HG03135 (cell line): ENCODE measurements at regions not wholly inside any gene's neighbourhood (a gene's known extent, or its start where the extent isn't known, plus 50 kb on each side); places are given as distances from the start of the nearest gene placed in this dataset.
"Not testable (repeated sequence)": the region's sequence is repeated elsewhere in the genome, so short reads cannot be mapped to it uniquely, and the experiment has no call there.

Experiments used
- ATAC-seq: cut with Tn5 transposase; IDR thresholded peaks from one replicate; pipeline ENCODE4 v1.9.1; 2021; ENCODE audit warnings: mild to moderate bottlenecking, moderate library complexity; ENCODE audit not compliant: unreplicated experiment

DNA sequence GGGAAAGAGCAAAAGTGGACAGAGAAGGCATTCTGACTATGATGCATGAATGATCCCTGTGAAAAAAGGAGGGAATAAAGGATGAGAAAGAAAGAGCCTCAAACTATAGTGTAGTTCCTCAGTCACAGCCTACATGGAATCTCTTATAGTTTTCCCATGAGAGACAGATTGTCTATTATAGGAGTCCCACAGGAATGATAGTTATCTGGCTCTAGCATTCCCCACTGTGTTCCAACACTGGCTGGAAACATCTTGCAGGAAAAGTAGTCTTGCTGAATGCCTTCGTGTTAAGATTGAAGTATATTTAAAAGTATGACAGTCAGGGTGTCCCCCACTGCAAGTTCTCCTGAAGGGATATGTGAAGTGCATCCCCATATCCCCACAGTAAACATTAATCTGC lies 641.5 kb upstream of the NECTIN3 start:
- no peak for ATAC-seq

DNA sequence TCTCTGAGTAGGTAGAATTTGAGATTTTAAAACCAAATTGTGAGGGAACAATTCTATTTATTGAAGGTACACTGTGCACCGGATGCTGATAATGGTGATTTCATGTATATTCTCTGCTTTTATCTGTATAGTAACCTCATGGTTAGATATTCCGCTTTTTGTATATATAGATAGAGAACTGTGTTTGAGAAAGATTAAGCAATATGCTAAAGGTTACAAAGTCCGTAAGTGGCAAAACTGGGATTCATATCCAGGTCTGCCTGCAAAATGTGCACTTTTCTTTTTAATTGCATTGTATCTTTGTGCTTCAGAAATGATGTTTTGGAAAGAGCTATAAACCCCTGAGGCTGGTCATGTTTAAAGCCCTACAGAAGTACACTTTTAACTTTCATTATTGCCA lies 635.4 kb upstream of the NECTIN3 start:
- no peak for ATAC-seq

DNA sequence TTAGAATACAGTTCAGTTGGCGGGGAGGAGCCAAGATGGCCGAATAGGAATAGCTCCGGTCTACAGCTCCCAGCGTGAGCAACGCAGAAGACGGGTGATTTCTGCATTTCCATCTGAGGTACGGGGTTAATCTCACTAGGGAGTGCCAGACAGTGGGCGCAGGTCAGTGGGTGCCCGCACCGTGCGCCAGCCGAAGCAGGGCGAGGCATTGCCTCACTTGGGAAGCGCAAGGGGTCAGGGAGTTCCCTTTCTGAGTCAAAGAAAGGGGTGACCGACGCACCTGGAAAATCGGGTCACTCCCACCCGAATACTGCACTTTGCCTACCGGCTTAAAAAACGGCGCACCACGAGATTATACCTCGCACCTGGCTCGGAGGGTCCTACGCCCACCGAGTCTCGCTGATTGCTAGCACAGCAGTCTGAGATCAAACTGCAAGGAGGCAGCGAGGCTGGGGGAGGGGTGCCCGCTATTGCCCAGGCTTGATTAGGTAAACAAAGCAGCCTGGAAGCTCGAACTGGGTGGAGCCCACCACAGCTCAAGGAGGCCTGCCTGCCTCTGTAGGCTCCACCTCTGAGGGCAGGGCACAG lies 631.5 kb upstream of the NECTIN3 start:
- ATAC-seq: not testable (repeated sequence)

DNA sequence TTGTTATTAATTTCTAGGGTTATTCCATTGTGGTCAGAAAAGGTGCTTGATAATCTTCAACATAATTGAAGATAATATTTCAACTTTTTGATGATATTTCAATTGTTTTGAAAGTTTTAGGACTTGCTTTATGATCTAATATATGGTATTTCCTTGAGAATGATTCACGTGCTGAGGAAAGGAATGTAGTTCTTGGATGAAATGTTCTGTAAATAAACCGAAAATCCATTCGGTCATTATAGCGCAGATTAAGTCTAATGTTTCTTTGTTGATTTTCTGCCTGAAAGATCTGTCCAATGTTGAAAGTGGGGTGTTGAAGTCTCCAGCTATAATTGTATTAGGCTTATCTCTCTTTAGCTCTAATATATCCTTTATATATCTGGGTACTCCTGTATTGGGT lies 617.5 kb upstream of the NECTIN3 start:
- no peak for ATAC-seq

DNA sequence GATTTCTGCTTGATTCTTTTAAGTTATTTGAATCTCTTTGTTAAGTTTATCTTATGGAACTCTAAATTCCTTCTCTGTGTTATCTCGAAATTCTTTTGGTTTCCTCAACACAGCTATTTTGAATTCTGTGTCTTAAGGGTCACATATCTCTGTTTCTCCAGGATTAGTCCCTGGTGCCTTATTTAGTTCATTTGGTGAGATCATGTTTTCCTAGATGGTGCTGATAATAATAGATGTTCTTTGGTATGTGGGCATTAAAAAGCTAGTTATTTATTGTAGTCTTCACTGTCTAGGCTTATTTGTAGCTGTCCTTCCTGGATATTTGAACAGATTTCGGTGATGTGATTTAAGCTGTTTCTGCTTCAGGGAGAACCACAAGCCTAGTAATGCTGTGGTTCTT lies 615.6 kb upstream of the NECTIN3 start:
- no peak for ATAC-seq

DNA sequence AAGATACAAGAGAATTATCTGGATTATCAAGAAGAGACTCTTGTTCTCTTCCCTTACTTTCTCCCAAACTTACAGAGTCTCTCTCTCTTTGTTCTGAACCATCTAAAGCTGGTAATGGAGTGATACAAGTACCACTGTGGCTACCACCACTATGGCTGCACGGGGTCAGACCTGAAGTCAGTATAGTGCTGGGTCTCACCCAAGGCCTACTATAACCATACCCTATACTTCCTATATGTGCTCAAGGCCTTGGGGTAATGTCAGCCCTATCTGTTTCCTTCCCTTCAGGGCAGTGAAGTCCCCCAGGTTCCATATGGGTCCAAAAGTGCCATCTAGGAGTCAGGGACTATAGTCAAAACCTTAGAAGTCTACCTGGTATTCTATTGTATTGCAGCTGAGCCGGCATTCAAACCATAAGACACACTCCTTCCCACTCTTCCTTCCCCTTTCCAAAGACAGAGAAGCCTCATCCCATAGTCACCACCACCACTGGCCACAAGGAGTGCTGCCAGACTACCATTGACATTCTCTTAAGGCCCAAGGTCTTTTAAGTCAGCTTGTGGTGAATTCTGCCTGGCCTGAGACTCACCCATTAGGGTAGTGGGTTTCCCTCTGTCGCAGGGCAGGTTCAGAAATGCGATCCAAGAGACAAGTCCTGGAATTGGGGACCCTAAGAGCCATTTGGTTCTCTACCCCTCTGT lies 615.0 kb upstream of the NECTIN3 start:
- ATAC-seq: no peak

DNA sequence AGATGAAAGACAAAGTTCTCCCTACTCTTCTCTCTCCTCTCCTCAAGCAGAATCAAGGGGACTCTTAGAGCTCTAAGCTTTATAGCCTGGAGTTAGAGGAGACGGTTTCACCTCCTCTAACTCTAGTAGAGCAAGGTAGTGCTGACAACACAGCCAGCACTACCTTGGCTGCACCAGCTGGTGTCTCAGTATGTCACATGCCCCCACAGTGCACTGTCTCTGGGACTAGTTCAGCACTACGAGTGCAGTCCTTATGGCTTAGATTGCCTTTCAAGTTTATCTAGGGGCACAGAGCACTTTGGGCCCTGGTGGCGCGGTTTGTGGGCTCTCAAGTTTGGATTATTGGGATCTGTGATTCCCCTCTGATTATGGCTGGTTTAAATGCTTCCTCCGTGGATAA lies 614.1 kb upstream of the NECTIN3 start:
- no peak for ATAC-seq

DNA sequence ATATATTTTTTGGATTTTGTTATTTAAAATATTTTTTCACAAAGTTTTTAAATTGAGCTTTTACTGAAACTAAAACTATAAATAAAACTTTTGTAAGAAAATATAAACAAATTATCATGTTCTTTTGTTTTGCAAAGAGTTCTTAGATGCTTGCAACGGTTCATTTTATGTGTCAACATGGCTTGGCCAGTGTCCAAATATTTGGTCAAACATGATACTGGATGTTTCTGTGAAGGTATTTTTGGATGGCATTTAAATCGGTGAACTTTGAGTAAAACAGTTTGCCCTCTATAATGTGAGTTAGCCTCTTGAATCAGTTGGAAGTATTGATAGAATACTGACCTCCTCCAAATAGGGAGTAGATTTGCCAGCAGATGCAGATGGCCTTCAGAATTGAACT lies 612.6 kb upstream of the NECTIN3 start:
- no peak for ATAC-seq

DNA sequence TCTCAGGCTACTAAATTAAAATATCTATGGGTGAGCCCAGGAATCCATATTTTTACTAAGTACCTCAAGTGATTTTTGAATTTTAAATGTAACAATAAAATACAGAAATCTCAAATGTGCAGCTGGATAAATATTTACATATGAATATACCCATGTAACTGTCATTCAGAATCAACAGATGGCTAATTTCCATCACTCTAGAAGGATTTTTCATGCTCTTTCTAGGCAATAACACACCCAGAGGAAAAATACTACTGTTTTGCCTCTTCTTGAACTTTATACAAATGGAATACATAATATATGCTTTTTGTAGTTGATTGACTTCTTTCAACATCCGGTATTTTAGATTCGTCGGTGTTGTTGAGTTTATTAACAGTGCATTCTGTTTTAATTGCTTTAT lies 601.3 kb upstream of the NECTIN3 start:
- no peak for ATAC-seq

DNA sequence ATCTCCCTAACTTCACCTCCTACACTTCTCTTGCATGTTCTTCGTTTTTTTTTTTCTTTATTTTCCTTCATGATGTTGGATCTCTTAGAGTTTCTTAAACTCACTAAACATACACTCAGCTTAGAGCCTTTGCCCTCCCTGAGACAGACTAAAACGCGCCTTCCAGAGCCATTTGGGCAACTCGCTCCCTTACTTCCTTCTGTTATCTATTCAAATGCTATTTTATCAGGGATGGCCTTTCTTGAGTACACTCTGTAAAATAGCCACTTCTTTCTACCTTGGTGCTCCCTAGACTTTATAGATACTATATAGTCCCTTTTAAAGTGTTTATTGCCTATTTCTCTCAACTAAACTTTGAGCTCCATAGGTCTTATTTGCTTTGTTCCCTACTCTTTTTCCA lies 598.2 kb upstream of the NECTIN3 start:
- no peak for ATAC-seq

DNA sequence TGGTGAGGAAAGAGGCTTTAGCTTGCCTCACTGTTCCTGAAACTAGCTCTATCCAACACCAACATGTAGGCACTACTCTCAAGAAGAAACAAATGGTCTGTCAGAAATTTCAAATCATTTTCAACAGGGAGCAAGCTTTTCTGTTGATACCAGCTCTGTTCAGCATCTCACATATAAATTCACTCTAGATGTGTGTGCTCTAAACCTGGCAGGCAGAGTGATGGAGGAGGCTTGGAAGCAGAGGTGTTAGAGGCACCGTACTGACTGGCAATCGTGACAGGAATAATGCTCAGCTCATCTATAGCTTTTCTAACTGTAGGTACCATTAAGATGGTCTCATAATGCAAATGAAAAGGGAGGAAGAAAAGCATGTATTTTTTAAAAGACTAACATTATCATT lies 597.2 kb upstream of the NECTIN3 start:
- ATAC-seq: no peak

DNA sequence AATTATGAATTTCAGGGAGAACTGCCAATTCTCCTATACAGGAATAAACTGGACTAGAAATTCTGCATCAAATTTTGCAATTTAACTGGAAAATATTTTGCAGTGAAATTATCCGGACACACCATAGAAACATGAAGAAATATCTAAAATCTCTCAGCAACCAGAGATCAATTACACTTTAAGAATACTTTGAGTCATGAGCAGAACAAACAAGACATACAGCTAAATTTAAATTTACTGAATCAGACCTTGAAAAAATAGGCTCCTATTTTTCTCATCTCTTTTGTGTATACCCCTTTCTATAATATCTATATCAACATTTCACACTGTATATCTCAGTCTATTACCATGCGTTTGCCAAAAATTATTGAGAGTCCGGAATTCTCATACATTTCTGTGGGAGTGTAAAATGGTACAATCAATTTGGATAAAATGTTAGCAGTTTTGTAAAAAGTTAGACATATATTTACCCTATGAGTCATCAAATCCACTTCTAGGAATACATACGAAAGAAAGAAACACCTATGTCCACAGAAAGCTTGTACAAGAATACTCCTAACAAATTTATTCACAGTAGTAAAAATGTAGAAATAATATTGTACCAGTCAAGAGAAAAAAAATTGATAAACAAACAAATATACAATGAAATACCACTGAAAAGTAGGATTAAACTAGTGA lies 593.1 kb upstream of the NECTIN3 start:
- ATAC-seq: no peak

DNA sequence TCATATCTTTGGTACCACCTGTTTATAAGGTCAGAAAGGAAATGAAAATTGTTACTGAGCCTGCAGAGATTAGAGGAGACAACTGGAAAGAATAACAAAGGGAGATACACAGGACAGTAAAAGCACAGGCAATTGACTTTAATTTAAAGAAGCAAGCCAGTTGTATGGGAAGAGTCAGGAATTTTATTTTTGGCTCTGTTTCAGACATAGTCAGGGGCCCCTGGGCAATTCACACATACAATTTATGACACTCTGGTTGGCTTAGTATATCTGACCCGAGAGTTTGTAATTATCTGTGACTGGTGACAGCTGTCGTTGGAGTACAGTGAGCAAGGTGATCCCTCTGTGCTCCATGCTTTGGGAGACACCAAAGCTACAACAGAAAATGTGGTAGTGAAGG lies 591.9 kb upstream of the NECTIN3 start:
- ATAC-seq: no peak

DNA sequence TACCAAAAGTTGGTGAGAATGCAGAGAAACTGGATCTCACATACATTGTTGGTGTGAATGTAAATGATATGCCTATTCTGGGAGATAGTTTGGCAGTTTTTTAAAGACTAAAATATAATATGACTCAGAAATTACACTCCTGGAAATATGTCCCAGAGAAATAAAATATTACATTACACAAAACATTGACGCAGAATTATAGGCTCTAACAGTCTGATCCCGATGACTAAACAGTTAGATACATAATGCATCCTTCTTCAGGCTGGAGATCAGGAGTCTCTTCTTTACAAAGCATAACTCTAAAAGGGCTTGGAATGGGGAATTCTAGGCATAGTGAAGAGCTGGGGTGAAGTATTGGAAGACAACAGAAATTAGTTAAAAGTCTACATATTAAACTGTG lies 586.2 kb upstream of the NECTIN3 start:
- no peak for ATAC-seq

DNA sequence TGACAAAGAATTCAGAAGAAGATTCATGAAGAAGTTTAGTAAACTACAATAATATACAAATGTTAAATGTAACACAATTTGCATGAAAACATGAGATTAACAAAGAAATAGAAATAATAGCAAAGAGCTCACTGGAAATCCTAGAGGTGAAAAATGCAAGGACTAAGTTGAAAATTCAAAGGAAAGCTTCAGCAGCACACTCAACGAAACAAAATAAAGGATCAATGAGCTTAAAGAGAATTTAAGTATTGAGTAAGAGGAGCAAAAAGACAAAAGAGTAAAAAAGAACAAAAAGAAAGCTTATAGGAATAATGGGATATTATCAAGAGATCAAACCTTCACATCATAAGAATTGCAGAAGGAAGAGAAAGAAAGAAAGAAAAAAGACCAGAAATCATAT lies 583.8 kb upstream of the NECTIN3 start:
- no peak for ATAC-seq

DNA sequence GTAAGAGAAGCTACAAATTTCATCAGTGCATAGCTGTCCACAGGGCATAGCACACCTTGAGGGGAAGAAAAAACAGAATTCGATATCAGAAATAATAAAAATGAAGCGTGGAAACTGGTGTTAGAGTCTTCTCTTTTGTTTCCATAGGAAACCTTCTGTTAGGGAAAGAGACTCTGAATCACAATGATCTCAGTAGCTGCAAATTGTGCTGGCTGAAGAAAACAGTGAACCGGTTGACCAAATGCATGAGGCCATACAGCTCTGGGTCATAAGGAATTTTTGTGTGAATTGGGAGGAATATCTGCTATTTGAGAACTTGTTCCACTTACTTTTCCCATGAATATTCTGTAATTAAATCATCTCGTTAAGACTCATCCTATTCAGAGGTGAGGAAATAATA lies 580.2 kb upstream of the NECTIN3 start:
- no peak for ATAC-seq

DNA sequence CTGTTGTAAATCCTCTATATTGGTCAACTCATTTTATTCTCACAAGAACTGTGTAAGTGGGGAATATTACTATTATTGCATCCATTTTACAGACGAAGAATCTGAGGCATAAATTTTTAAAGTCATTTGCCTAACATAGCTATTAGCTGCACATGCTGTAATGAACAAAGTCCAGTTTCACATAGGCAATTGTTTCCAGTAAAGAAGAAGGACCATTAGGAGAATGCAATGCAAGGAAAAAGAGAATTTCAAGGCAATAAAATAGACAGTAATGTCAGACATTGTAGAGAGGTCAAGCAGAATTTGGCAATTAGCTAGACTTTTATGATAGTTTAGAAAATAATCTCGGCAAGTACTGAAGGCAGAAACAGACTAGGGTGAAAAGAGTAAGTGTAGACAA lies 578.7 kb upstream of the NECTIN3 start:
- no peak for ATAC-seq

DNA sequence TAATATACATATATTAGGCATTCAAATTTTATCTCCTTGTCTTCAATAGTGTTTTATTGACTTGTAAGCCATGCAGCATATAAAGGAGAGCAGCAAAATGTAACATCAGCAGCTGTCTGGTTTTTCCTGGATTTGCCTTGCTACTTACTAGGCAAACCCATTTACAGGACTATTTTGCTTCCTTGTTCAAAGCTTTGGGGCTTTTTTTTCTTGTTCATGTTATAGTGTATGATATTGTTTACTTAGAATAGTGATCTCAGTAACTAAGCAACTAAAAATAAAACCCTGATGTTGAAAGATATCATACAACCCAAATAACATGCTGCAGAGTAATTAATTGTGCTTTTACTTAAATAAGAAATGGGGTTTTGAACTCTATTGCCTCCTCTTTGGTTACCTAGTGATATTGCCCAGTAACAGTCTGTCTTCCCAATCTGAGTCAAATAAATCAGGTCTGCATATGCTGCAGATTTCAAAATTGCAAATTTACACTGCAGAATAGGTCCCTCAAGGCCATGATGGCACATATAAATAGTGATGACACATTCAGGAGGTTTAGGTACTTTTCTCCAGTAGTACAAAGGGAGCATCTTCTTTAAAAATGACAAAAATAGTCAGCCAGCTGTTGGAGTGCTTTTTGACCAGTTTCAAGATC lies 578.1 kb upstream of the NECTIN3 start:
- no peak for ATAC-seq

DNA sequence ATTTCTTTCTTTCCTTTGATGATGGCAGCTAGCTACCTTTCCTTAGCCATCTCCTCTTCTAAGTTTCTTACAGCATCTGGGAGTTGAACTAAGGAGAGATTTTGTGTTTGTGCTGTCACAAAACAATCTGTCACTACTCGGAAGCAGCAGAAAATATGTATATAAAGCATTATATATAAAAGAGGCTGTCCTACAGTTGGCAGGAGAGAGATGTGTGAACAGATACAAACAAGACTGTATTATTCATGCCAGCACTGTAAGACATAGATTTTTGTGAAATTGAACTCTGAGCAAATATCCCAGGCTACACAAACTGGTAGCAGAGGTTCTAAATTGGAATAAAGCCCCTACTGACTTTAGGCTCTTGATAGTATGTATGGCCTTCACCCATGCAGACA lies 577.5 kb upstream of the NECTIN3 start:
- no peak for ATAC-seq

DNA sequence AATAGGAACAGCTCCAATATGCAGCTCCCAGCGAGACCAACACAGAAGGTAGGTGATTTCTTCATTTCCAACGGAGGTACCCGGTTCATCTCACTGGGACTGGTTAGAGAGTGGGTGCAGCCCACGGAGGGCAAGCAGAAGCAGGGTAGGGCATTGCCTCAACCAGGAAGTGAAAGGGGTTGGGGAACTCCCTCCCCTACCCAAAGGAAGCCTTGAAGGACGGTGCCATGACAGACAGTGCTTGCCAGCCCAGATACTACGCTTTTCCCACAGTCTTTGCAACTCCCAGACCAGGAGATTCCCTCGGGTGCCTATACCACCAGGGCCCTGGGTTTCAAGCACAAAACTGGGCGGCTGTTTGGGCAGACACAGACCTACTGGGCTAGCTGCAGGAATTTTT lies 576.9 kb upstream of the NECTIN3 start:
- ATAC-seq: no peak

DNA sequence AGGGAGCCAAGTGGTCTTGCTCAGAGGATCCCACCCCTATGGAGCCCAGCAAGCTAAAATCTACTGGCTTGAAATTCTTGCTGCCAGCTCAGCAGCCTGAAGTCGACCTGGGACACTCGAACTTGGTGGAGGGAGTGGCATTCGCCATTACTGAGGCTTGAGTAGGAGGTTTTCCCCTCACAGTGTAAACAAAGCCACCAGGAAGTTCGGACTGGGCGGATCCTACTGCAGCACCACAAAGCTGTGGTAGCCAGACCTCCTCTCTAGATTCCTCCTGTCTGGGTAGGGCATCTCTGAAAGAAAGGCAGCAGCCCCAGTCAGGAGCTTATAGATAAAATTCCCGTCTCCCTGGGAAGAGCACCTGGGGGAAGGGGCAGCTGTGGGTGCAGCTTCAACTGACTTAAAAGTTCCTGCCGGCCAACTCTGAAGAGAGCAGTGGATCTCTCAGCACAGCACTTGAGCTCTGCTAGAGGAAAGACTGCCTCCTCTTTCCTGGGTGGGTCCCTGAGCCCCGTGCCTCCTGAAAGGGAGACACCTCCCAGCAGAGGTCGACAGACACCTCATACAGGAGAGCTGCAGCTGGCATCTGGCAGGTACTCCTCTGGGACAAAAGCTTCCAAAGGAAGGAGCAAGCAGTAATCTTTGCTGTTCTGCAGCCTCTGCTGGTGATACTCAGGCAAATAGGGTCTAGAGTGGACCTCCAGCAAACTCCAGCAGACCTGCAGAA lies 576.3 kb upstream of the NECTIN3 start:
- ATAC-seq: no peak
